K562 (cell line): ENCODE measurements at regions not wholly inside any gene's neighbourhood (a gene's known extent, or its start where the extent isn't known, plus 50 kb on each side); places are given as distances from the start of the nearest gene placed in this dataset.

Experiments
- ATAC-seq: fragments of 200-7000 bp; cut with Tn5 transposase; 3 replicates; pipeline ENCODE4 v1.9.1; 2020; ENCODE audit warnings: moderate library complexity
- BruUV-seq: library from RNA; stranded (reverse); fragments of 400-500 nt; replicated peaks from 2 replicates; lab custom pipeline; 2021; lab: Mats Ljungman, UMichigan
- CTCF ChIA-PET: fragments of 300-600 bp; formaldehyde crosslinking; extraction: SDS; loops from one replicate; lab custom pipeline; 2021; ENCODE audit warnings: low intra/inter-chr PET ratio; lab: Yijun Ruan, JAX
- POLR2A ChIA-PET: fragments of 300-600, 350-650 bp; sonication (Branson Sonifier 250); formaldehyde crosslinking; extraction: SDS; loops from one replicate; lab custom pipeline; 2021; ENCODE audit warnings: antibody characterized with exemption, inconsistent platforms; lab: Yijun Ruan, JAX
- DNase-seq, 4 experiments: peaks; one replicate each; pipeline versions ENCODE4 v3.0.0 to v3.0.0-alpha.2; 2011 to 2018; ENCODE audit warnings: low spot score in 3 of 4, mixed read lengths in 3 of 4; ENCODE audit errors: extremely low read depth in 1 of 4
- FAIRE-seq: peaks from 2 replicates; lab custom pipeline; 2011; peaks lifted over from hg19 to GRCh38; lab: Jason Lieb, UNC
- H2AFZ ChIP-seq: 2 replicates; pipeline ENCODE4 v1.6.0; 2011; ENCODE audit warnings: low read depth, low read length, control low read depth, inconsistent platforms
- H3K27ac ChIP-seq: fragments of 200-600 bp; 3 replicates; pipeline ENCODE4 v1.8.0; 2011; ENCODE audit warnings: low read depth, mild to moderate bottlenecking, control low read depth, inconsistent platforms, low read length, moderate library complexity, mixed read lengths; ENCODE audit errors: extremely low read depth
- H3K27me3 ChIP-seq, 2 experiments: fragments of 300-600 bp in 1 of 2; 2 replicates in 1 of 2; 3 replicates in 1 of 2; pipeline versions ENCODE4 v1.6.0 to v1.8.0; 2011; ENCODE audit warnings: inconsistent platforms in 2 of 2, low read length in 2 of 2, mild to moderate bottlenecking in 1 of 2, mixed read lengths in 1 of 2, moderate library complexity in 1 of 2; ENCODE audit not compliant: control insufficient read depth in 2 of 2, insufficient read depth in 2 of 2
- H3K36me3 ChIP-seq: fragments of 300-600 bp; 3 replicates; pipeline ENCODE4 v1.8.0; 2011; ENCODE audit warnings: mild to moderate bottlenecking, low read length, inconsistent platforms; ENCODE audit not compliant: control insufficient read depth, insufficient read depth
- H3K4me1 ChIP-seq, 2 experiments: fragments of 200-600 bp in 1 of 2; replicated peaks in 1 of 2; 2 replicates in 1 of 2; 3 replicates in 1 of 2; pipeline versions ENCODE4 v1.5.1 to v1.8.0; 2011; ENCODE audit warnings: inconsistent platforms in 2 of 2, low read length in 2 of 2, mild to moderate bottlenecking in 1 of 2, mixed read lengths in 1 of 2, moderate library complexity in 1 of 2; ENCODE audit not compliant: control insufficient read depth in 2 of 2, insufficient read depth in 2 of 2
- H3K4me2 ChIP-seq: 2 replicates; pipeline ENCODE4 v1.6.1; 2011; ENCODE audit warnings: low read length, control low read depth, inconsistent platforms, mixed read lengths; ENCODE audit not compliant: insufficient read depth
- H3K4me3 ChIP-seq: fragments of 200-600 bp; sonication (generic), shearing (Covaris generic); 2 replicates; pipeline ENCODE4 v1.5.1; 2016; ENCODE audit warnings: control low read depth, inconsistent platforms
- H3K79me2 ChIP-seq: fragments of 200-600 bp; 3 replicates; pipeline ENCODE4 v1.8.0; 2011; ENCODE audit warnings: low read length, inconsistent platforms; ENCODE audit not compliant: control insufficient read depth, insufficient read depth
- H3K9ac ChIP-seq, 2 experiments: 2 replicates each; pipeline versions ENCODE4 v1.6.0 to v1.6.1; 2011; ENCODE audit warnings: low read depth in 2 of 2, low read length in 2 of 2, control low read depth in 1 of 2, inconsistent platforms in 1 of 2, mild to moderate bottlenecking in 1 of 2, mixed read lengths in 1 of 2; ENCODE audit not compliant: insufficient read depth in 1 of 2
- H3K9me1 ChIP-seq: one replicate; pipeline ENCODE4 v1.6.0; 2011; ENCODE audit warnings: inconsistent platforms, mild to moderate bottlenecking, low read length, moderate library complexity; ENCODE audit not compliant: control insufficient read depth, insufficient read depth
- H3K9me3 ChIP-seq: replicated peaks from 2 replicates; pipeline ENCODE4 v1.5.1; 2011; ENCODE audit warnings: low read depth, low read length, inconsistent platforms; ENCODE audit not compliant: control insufficient read depth, insufficient read depth
- H4K20me1 ChIP-seq: replicated peaks from 2 replicates; pipeline ENCODE4 v1.6.1; 2011; ENCODE audit warnings: low read length, inconsistent platforms, mixed read lengths; ENCODE audit not compliant: control insufficient read depth, insufficient read depth
- ARID1B ChIP-seq: fragments of 450-650 bp; IDR thresholded peaks from 2 replicates; pipeline ENCODE4 v1.6.1; 2016; ENCODE audit warnings: antibody characterized with exemption, mild to moderate bottlenecking, inconsistent platforms
- ETS2 ChIP-seq: IDR thresholded peaks from 2 replicates; pipeline ENCODE4 v1.6.1; 2016; ENCODE audit warnings: borderline replicate concordance, missing genetic modification characterization, mild to moderate bottlenecking, moderate library complexity, missing compliant biosample characterization; ENCODE audit not compliant: poor library complexity, severe bottlenecking
- FIP1L1 ChIP-seq: fragments of 200-400 bp; formaldehyde crosslinking; IDR thresholded peaks from 2 replicates; pipeline ENCODE4 v1.6.1; 2018; ENCODE audit warnings: mild to moderate bottlenecking, low read depth, low read length; ENCODE audit not compliant: poor library complexity, severe bottlenecking
- FOS ChIP-seq: IDR thresholded peaks from 3 replicates; pipeline ENCODE4 v1.6.1; 2011; ENCODE audit not compliant: insufficient read length; ENCODE audit errors: extremely low read depth
- MAFG ChIP-seq: fragments of 450-650 bp; conservative IDR thresholded peaks from 2 replicates; pipeline ENCODE4 v1.6.1; 2016; ENCODE audit warnings: missing genetic modification characterization, missing compliant biosample characterization
- MED1 ChIP-seq: sonication (generic); formaldehyde crosslinking; IDR thresholded peaks from 2 replicates; pipeline ENCODE4 v1.8.1; 2023; ENCODE audit warnings: missing genetic modification reagents, borderline replicate concordance
- NCOA1 ChIP-seq: fragments of 450-650 bp; IDR thresholded peaks from 2 replicates; pipeline ENCODE4 v1.6.1; 2016; ENCODE audit warnings: low read depth
- PRMT5 ChIP-seq: sonication (generic); formaldehyde crosslinking; IDR thresholded peaks from 2 replicates; pipeline ENCODE4 v1.5.0; 2020; ENCODE audit warnings: missing genetic modification reagents
- SRSF7 ChIP-seq: fragments of 200-400 bp; formaldehyde crosslinking; optimal IDR thresholded peaks from 2 replicates; pipeline ENCODE3; 2017; ENCODE audit warnings: mild to moderate bottlenecking, low read depth, low read length
- TRIM25 ChIP-seq: fragments of 450-650 bp; IDR thresholded peaks from 2 replicates; pipeline ENCODE4 v1.7.0; 2016; ENCODE audit warnings: borderline replicate concordance
- ZBTB34 ChIP-seq: fragments of 250-450 bp; sonication (Bioruptor Pico); IDR thresholded peaks from 2 replicates; pipeline ENCODE4 v1.8.0; 2021; ENCODE audit warnings: mild to moderate bottlenecking, moderate library complexity
- ZEB2 ChIP-seq: fragments of 450-650 bp; IDR thresholded peaks from 2 replicates; pipeline ENCODE4 v1.6.1; 2016
- ZNF133 ChIP-seq: fragments of 250-450 bp; sonication (Bioruptor Pico); IDR thresholded peaks from 2 replicates; pipeline ENCODE4 v1.4.0; 2020; ENCODE audit warnings: mild to moderate bottlenecking
- ZNF134 ChIP-seq: fragments of 250-450 bp; sonication (Bioruptor Pico); conservative IDR thresholded peaks from 2 replicates; pipeline ENCODE4 v1.4.0; 2020
- ZNF280B ChIP-seq: fragments of 250-450 bp; sonication (Bioruptor Pico); IDR thresholded peaks from 2 replicates; pipeline ENCODE4 v1.5.1; 2021; ENCODE audit warnings: mild to moderate bottlenecking
- ZNF764 ChIP-seq: fragments of 250-450 bp; sonication (Bioruptor Pico); IDR thresholded peaks from 2 replicates; pipeline ENCODE4 v1.4.0; 2020; ENCODE audit warnings: low read depth, mild to moderate bottlenecking, moderate library complexity
- WGBS: fragments of 100-300 bp; shearing (Covaris generic); methylation state at CpG from one replicate; pipeline ENCODE4 v1.1.6; 2016; ENCODE audit warnings: low coverage, mixed read lengths; ENCODE audit not compliant: insufficient coverage; ENCODE audit errors: missing lambda C conversion rate; 5-methylcytosine and 5-hydroxymethylcytosine counted together
- in situ Hi-C: fragments of 300-500 bp; cut with MboI; formaldehyde crosslinking; loops from 4 replicates; pipeline ENCODE4 v1.15.0; 2018; ENCODE audit warnings: inconsistent platforms, mixed read lengths
- intact Hi-C: fragments of 100-400 bp; cut with micrococcal nuclease; formaldehyde crosslinking; loops from 2 replicates; pipeline ENCODE4 v1.14.2; 2022

GRCh38 chr7:157483515-157483914 is 146.7 kb downstream of the DNAJB6 start:
- Histone ChIP-seq H3K4me3 (no peak overlapping the region), H3K27ac (no peak overlapping the region), H3K9me1 (peaks cover 2% of the 10 kb centered on the region), H3K4me2 (no peak overlapping the region), H3K9me3 (peaks cover 7% of the 10 kb centered on the region; the same call in 1 of the 2 replicates), H3K36me3 (no peaks in the 10 kb centered on the region), H3K4me1 (peaks cover 0 to 3% of the 10 kb centered on the region in 2 experiments; a peak in 1 of 5 replicates), H3K27me3 (peaks cover 41 to 74% of the 10 kb centered on the region in 2 experiments), H3K9ac (no peak overlapping the region), H2AFZ (no peak overlapping the region), H3K79me2 (no peaks in the 10 kb centered on the region), H4K20me1 (peaks cover 15% of the 10 kb centered on the region; the same call in 1 of the 2 replicates)
- ChIA-PET POLR2A (no interaction called here), CTCF (no interaction called here)
- in situ Hi-C loops (no loop called here), intact Hi-C loops (no loop called here)
- BruUV-seq: no TSS peak
- DNase-seq (no peak), FAIRE-seq (no peak), ATAC-seq (peak; percentile 17; the same call in 2 of the 3 replicates)
- WGBS: 15% methylated on average over 27 of the region's 27 CpGs
- TF ChIP-seq FOS (no peak), ZEB2 (no peak), NCOA1 (no peak), PRMT5 (CRISPR knock-in tag) (no peak), ZNF764 (CRISPR knock-in tag) (no peak), SRSF7 (no peak), MAFG (tag) (no peak), ARID1B (no peak), ZNF280B (no peak), ZNF133 (CRISPR knock-in tag) (no peak), FIP1L1 (no peak), ZNF134 (no peak), MED1 (CRISPR knock-in tag) (no peak), TRIM25 (no peak), ZBTB34 (CRISPR knock-in tag) (no peak), ETS2 (tag) (no peak)
